HG03354 (cell line): ENCODE measurements at regions not wholly inside any gene's neighbourhood (a gene's known extent, or its start where the extent isn't known, plus 50 kb on each side); places are given as distances from the start of the nearest gene placed in this dataset.

Source experiments
- ATAC-seq: cut with Tn5 transposase; IDR thresholded peaks from one replicate; pipeline ENCODE4 v1.9.1; 2021; ENCODE audit warnings: mild to moderate bottlenecking; ENCODE audit not compliant: unreplicated experiment, poor library complexity, severe bottlenecking

DNA sequence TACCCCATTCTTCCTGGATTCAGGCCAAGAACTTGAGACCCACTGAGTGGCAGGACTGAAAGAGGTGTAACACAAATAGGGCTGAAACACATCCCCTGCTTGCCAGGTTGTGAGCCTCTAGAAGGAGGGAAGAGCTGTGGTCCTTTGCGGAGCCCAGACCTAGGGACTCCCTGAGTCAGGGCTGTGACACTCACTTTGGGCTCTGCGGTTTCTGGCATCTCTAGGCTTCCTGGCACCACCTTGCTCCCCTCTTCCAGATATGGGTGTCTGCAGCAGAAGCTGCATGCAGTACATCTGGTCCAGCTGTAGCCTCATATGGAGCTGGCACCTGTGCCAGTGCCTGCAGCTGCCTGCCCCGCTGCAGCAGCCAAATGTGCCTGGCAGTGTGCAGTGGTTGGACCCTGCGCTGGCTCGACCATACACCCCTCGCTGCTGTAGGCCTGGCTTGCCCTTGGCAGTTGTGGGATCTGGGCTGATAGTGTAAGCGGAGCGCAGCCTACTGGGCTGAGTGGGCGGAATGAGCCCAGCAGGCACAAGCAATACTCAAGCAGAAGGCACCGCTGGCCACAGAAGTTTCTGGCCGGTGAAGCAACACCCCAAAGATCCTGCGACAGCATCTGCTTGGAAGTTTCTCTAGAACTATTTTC lies 290.4 kb downstream of the SLITRK6 start:
- ATAC-seq = no peak

DNA sequence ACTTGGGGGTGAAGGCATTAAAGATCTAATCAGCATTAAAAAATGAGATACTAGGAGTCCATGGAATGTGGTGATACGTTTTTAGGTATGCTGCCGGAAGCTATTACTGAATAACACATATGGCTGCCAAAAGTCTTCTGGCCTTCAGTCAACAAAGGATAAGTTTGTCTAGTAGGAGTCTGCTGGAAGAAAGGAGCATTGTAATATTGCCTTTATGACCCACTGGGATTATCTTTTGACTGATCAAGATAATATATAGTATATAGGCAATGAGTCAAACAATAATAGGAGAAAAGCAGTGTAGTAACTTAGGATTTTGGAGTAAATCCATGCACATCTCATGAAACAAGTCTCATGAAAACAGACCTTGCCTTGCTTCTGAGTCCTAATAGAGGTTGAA lies 295.4 kb downstream of the SLITRK6 start:
- ATAC-seq = no peak

DNA sequence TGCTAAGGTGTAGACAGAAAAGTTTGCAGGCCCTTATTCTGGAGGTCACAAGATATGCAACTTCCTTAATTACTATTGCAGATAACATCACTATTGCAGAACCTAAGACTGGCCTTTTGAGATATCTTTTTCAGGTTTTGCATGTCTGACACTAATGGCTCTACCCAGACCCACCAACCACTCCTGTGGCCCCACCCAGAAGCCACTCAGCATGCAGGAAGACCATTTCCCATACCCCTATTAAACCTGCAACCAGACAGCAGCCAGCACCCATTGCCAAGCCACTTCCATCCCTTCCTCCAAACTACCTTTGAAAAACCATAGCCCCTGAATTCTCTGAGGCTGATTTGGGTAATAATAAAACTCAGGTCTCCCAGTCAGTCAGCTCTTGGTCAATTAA lies 297.6 kb downstream of the SLITRK6 start:
- ATAC-seq = no peak

DNA sequence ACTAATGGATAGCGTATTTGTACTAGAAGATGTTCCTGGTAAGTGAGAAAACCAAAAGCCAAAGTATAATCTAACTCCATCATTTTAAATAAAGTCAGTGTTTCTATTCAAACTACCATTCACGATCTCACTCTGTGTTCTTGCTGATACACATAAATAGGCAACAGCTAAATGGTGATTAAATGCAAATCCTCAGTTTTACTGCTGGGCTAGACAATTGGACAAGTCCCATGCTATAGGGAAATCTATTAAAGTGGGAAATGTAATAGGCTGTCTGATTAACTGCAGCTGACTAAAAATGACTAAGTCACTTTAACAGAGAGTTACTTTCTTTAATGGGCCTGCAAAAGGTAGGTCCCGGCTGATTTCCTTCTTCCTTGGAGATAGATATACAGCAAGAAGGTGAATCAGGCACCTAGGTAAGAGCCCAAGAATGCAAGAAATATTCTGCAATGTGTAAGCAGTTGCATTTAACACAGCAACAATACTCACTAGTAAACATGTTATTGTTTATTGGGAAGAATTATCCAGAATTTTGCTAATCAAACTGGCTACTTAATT lies 298.4 kb downstream of the SLITRK6 start:
- no peak for ATAC-seq

DNA sequence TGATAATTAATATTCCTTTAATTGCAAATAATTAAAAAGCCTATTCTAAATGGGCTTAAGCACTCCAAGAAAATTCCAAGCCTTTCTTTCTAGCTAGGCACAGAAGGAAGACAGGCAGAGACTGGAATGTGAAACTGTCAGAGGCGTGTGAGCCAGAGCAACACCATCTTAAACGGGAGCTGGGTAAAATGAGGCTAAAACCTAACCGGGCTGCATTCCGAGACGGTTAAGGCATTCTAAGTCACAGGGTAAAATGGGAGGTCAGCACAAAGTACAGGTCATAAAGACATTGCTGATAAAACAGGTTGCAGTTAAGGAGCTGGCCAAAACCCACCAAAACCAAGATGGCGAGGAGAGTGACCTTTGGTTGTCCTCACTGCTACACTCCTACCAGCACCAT lies 300.4 kb downstream of the SLITRK6 start:
- ATAC-seq = no peak

DNA sequence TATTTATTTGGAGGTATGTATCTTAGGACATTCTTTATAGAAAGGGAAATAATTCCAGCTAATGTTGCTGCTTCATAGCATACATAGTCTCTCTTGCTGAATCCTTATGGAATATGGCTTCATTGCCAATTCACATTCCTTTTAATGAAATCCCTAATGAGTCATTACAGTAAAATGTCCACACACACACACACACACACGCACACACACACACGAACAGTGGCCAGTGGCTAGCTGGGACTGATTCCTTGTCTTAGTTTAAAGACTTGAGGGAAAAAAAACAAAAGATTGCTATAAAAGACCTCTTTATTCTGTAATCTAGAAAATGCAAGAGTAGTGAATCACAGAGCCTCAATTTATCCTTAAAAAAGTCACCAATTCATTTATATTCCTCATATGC lies 301.6 kb downstream of the SLITRK6 start:
- no peak for ATAC-seq

DNA sequence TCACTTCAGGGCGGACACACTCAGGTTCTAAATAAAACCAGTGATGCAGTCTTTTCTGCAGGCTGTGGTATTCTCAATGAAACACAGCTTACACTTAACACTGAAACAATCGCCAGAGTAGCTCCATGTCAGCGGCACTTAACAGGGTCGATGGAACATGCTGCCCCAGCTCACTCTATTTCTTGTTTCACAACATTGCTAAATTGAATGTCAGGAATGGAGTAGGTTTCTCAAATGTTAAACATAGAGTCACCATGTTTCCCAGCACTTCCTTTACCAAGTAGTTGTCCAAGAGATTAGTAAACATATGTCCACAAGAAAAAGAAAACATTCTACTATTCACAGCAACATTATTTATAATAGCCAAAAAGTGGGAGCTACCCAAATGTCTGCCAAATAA lies 306.9 kb downstream of the SLITRK6 start:
- ATAC-seq = no peak

DNA sequence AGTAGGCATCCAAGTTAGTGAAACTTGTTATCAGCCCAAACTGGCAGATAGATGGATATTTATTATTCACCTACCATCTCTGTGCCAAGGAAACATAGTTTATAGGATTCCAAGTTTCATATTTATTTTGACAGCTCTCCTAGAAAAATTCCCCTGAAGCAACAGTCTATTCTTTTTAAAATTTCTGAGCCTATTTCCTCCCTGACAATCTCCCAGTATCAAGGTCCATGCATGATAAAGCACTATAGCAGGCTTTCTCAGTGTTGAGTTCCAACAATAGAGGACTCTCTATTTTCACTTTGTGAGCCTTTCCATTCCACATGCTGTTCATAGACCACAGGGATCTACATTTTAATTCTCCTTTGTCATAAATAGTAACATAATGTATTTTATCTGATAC lies 312.6 kb downstream of the SLITRK6 start:
- no peak for ATAC-seq

DNA sequence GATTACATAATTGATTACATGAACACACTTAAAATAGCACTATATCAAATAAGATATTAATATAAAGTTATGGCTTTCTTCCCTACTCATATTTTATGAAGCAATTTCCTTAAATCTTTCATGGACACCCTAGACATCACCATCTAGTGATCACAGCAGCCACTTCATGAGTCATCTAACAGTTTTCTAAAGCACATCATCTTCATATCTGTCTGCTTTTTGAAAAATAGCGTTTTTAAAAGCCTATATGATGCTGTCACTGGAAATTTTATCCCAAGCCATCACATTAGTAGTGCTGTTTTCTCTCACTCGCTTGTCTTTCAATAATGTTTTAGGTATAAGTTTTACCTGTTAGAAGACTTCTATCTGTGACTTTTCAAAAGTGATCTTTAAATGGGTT lies 326.1 kb downstream of the SLITRK6 start:
- ATAC-seq = no peak

DNA sequence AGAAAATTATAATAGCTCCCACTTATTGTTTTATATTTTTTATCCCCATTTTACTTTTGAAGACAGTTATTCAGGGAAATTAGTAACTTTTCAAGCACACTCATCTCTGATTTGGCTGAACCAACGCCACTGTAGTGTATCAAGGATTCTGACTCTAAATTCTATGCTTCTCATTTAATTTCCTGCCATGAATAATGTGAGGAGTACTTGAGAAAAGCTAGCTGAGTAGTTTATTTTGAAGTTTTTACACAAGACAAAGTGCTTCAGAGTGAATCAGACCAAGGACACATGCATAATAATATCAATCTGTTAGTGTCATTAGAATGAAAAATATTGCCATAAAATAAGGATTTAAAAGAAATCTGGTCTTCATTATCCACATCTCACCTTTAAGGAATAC lies 329.9 kb downstream of the SLITRK6 start:
- ATAC-seq = no peak

DNA sequence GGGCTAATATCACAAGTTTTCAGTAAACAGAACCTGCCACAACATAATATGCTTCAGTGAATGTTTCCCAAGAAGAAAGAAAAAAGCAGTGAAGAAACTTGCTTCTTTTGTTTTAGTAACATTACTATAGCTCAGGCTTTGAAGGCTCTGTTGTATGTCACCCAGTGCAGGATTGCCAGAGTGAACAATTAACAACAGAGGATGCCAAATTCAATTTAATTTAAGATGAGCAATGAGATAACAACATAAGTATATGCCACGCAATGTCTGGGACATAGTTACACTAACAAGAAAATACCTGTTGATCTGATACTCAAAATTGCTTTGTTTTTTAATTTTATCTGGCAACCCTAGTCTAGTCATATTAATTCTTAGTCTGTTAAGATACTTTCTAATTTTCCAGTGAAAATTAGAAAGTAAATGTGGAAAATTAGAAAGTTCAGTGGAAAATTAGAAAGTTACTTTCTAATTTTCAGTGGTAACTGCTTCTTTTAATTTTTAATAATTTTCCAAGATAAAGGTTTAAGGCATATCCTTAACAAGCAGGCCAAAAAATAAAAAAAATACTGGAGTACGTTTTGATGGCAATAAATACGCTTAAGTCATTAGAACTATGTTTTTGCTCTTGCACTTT lies 336.3 kb downstream of the SLITRK6 start:
- no peak for ATAC-seq

DNA sequence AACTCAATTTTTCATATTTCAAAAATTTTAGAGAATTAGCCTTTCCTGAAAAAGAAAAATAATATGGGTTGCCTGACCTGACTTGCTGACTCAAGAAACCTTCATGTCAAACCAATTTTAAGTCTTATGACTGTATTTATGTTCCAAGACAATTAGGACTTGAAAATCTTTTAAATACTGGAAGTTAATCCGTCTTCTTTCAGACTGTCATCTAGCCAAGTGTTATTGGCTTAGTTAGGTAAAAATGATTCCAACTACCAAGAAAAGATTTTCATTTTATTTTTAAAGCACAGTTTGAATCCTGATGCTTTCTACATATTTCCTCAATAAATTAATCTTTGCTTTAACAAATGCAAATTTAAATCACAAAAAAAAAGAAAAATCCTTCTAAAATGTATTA lies 337.6 kb downstream of the SLITRK6 start:
- ATAC-seq = no peak

DNA sequence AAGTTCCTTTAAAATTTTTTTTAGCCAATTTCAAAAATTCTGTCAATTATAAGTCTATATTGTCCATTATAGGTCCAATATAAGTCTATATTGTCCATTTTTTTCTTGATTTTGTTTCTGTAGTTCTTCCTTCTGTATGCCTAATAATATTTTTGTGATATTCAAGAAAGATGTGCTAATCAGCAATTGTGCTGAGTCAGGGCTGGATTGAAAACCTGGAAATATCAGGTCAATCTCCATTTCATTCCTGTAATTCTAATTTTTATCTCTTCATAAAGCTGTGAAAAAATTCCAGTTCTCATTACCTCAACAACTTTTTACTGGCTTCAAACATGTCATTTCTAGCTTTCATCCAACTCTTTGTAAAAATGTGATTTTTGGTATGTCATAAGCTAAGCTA lies 353.7 kb downstream of the SLITRK6 start:
- ATAC-seq = no peak

DNA sequence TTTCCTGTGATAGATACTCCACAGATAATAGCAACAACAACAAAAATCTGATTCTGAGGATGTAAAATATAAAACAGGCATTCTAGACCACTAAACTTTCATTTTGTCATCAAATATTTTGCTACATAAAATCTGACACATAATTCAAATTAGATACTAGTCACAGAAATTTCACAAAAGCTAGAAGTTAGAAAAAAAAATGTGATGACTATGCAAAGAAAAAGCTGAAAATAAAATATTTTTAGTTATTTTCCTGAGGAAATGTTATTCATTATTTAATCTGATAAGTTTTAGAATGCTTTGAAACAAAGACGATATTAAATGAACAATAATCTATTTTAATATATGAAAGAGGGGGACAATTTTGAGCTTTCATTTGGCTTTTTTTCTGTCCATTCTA lies 357.2 kb downstream of the SLITRK6 start:
- no peak for ATAC-seq

DNA sequence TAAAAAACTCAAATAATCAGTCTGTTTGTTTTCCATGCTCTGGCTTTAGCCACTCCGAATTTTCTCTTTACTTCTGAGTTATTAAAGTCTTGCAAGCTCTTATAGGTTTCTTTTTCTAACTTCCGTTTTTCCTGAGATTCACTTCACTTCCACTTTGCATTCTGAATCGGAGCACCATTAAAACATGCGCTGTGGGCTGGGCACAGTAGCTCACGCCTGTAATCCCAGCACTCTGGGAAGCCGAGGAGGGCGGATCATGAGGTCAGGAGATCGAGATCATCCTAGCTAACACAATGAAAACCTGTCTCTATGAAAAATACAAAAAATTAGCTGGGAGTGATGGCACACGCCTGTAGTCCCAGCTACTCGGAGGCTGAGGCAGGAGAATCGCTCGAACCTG lies 357.9 kb downstream of the SLITRK6 start:
- ATAC-seq = no peak

DNA sequence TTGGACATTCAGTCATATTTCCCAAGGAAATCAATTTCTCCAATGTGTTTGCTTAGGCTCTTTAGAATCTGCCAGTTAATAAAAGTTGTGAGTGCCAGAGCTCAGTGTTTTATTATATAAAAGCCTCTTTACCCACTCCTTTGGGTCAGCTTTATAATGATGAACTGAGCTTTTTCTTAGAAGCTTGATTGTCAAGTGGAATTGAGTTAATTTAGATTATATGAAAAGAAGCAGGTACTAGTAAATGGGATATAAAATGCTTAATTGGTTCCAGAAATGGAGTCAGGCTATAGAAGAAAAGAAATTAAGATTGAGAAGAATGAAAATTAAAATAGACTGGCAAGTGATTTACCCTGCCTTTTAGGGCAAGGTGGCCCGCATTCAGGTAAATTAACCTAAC lies 363.2 kb downstream of the SLITRK6 start:
- no peak for ATAC-seq

DNA sequence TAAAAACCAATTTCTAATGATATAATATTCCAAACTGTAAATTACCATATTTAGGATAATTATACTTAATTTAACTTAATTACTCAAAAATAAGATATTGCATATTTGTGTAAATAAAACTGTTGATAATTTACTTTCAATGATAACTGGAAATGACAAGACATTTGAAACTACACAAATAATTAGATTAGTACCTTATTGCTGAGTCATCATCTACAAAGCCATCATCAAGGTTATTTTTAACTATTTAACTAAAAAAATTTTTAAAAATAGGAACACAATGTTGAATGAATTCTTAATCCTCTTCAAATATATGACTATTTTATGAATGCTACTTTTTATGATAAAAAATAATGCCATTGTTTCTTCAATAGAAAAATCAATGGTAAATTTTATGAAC lies 364.3 kb downstream of the SLITRK6 start:
- no peak for ATAC-seq

DNA sequence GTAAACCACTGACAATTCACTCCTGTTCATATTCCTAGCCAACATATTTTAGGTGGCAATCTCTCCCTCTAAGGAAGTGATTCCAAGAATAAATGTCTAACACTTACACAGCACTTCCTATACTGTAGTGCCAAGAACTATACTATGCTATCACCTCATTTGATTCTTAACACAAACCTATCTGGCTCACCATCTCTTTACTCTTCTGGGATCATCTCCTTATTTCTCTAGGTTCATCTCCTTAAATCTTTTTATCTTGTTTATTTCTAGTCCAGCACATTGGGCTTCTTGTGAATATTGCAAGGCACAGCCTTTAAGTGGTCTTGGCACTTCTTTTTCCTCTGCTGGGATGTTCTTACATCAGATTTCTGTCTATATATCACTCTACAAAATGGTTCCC lies 366.3 kb downstream of the SLITRK6 start:
- ATAC-seq = no peak

DNA sequence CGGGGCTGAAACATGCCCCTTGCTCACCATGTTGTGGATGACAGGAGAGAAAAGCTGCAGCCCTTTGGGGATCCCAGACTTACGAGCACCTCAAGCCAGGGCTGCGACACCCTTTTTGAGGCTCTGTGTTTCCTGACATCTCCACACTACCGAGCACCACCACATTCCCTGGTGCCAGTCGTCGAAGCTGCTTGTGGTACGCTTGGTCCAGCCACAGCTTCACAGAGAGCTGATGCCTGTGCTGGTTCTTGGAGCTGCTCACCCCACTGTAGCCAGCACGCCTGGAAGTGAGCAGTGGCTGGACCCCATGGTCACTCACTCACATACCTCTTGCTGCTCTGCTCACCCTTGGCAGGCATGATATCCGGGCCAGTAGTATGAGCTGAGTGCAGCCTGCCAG lies 367.5 kb downstream of the SLITRK6 start:
- ATAC-seq = no peak

DNA sequence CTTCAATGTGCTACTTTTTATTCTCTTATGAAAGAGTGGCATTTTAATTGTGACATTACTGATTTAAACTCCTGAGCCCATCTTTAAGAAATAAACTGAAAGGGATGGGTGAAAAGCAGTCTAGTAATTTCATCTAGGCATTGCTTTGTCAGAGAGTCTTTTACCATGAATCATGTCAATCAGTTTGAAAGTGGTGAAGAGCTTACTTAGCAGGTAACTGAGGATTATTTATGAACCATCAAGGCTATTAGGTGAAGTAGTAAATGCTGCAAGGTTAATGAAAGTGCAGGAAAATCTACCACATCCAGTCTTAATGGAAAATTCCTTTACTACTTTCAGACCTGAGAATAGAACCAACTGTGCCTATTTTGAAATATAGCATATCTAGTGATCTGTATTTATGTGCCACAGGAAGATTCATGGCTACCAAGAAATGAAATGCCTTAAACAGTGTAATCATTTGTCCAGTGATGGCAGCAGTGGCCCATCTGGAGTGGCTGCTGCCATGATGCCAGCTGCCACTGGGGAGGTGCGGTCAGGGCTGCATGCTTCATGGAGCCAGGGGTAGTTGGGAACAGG lies 368.9 kb downstream of the SLITRK6 start:
- ATAC-seq = no peak

DNA sequence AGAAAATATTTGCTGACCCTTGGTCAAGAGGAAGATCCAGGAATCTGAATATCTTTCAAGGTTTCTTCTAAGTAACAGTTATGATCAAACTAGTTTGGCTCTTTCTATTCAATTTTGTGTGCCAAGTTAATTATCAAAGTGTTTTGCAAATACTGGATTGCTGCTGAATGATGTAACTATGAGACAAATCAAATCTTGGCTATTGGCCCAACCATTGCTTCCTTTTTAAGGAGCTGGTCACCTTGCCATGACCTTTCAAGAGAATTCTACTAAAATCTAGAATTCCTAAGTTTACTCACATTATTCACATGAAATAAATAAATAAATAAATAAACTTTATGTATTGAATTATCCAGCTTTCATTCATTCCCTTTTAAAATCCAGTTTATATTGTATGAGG lies 371.8 kb downstream of the SLITRK6 start:
- no peak for ATAC-seq
